Myocyte (in vitro differentiated cells): ENCODE measurements at regions not wholly inside any gene's neighbourhood (a gene's known extent, or its start where the extent isn't known, plus 50 kb on each side); places are given as distances from the start of the nearest gene placed in this dataset.
A peak's percentile ranks its signal among the peaks of the same experiment; 100 is the strongest.

Source experiments
- DNase-seq: peaks from one replicate; pipeline ENCODE4 v3.0.0-alpha.2; 2012; ENCODE audit warnings: low read depth

DNA sequence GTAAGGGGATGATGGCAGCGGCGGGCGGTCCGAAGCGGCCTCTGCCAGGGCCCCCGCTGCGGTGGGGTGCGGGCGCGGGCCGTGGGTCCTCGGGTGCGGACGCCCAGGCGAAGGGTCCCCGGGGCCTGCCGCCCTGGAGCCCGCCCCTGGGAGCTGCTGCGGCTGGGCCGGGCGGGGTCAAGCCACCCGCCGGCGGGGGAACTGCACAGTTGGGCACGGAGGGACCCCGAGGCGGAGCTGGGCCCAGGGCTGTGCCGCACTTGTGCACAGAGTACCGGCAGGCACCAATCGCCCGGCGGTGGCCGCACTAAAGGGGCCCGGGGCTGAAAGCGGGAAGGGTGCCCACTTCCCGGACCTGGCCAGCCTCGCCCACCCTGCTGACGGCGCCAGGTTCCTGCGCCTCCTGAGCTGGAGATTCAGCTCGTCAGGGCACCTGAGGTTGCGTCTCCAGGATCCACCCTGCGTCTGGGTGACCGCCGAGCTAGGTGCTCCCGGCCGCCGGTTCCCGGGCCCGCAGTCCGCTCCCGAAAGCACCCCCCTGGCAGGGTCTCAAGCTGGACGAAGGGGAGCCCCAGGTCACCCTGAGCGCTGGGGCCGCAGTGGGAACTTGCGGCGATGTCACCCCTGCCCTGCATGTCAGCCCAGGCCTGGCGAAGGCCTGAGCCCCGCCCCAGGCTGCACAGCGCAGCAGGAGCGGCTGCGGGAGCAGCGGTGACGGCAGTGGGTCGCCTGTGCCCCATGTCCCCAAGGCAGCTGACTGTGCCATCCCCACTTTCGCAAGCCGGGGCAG, 56.7 kb upstream of the ETV3 start:
- no peak for DNase-seq

DNA sequence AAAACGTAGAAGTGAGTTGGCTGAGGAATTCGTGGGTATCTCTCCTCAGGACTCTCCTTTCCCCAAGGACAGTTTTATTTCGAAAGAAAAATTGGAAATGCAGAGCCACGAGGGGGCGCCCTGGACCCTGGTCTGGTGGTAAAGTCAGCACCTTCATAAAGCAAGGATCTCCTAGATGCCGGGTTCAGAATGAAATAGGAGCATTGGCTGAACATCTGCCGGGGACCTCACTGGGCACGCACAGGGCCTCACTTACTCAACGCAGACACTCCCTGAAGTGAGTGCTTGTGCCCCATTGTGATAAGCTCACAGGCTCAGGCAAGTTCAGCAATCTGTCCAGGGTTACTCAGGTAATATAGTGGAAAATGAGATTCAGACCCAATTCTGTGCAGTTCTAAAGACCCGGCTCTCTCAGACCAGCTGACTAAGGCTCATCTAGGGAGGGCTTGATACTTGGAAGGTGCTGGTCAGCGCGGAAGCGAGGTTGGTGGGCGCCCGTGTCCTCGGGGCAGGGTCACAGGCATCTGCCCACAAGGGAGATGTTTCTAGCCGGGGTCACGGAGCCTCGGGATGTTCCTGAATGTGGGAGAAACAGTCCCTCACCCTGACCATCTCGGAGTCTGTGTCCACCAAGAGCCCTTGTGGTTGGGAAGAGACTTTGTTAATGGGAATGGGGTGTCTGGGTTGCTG, 55.7 kb upstream of the ETV3 start:
- peak; percentile 60 for DNase-seq

DNA sequence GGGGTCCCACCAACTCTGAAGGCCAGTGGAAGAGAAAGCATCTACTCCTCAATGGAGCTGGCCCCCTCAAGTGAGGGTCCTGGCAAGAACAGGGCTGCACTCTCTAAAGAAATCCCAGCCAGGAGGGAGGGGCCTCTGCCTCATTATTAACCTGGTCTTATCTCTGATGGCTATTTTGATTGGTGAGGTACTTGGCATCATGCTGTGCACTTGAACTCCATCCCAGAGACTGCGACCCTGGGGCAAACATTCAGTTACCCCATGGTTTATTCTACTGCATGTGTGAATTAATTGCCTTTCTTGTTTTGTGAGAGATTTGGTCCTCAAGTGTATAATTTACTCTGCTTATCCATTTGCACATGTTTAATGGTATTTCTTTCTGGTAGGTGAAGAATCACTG, 55.0 kb upstream of the ETV3 start:
- no peak for DNase-seq

DNA sequence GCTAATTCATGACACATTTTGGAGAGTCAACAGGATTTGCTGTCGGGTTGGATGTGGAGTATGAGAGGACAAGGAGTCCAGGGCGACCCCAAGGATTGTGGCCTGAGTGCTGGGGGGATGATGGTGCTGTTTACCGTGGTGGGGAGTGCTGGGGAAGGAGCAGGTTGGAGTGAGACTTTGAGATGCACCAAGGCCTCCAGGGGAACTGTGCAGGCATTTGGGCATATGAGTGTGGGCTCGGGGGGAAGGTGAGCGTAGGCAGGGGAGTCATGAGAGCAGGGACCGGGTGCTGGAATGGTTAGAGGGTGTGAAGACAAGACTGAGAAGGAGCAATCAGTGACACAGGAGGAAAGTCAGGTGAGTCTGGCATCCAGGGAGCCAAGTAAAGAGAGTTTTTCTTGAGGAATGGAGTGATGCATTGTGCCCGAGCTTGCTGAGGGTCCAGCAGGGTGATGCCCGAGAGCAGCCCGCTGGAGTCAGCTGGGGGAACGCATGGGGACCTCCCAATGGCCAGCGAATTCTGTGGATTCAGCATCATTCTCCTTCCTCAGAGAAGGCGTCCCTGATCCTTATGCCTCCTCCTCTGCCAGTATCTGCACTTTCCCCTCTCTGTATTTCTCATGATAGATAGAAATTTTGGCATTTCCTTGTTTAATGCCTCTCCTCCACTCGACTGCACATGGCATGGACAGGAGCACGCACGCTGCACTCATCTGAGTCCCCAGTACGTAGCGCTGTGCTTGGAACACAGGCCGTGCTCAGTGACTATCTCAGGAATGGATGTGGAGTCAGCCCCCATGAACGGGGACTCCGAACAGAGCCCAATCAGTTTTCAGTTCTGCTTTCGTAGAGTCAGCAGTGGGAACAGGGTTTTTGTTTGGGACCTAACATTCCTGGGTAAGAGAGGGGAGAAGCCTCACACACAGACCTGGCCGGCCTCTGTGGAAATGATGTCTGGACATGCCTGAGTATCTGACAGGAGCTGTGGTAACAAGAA, 52.1 kb upstream of the ETV3 start:
- no peak for DNase-seq

DNA sequence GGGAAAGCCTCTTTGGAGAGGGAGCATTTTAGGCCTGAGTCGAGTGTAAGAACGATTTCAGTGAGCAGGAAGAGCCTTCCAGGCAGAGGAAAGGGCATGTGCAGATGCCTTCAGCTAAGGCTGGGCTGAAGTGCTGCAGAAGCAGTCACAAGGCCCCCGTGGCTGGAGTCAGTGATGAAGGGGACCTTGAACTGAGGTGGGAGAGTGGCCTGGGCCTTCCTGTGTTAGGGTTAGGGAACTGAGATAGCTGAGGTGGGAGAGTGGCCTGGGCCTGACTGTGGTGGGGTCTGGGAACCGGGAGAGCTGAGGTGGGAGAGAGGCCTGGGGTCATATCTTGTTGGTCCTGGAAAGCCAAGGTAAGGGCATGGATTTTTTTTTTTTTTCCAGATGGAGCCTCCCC, 50.9 kb upstream of the ETV3 start:
- DNase-seq: no peak
